HL-60 (cell line): ENCODE measurements at regions not wholly inside any gene's neighbourhood (a gene's known extent, or its start where the extent isn't known, plus 50 kb on each side); places are given as distances from the start of the nearest gene placed in this dataset.

Experiments used
- DNase-seq, 2 experiments: peaks; one replicate each; pipeline ENCODE4 v3.0.0-alpha.2; 2010 to 2020; ENCODE audit warnings: low read depth in 1 of 2, low spot score in 1 of 2
- H3K27ac ChIP-seq: fragments of 250-450 bp; sonication (Bioruptor Pico); replicated peaks from 2 replicates; pipeline ENCODE4 v1.5.1; 2020; ENCODE audit warnings: mild to moderate bottlenecking, moderate library complexity
- H3K27me3 ChIP-seq: fragments of 250-450 bp; sonication (Bioruptor Pico); 2 replicates; pipeline ENCODE4 v1.5.1; 2021; ENCODE audit warnings: mild to moderate bottlenecking, moderate library complexity; ENCODE audit not compliant: insufficient read depth, poor library complexity, severe bottlenecking
- H3K4me3 ChIP-seq: replicated peaks from 2 replicates; pipeline ENCODE4 v1.5.1; 2011; ENCODE audit warnings: mild to moderate bottlenecking, control low read depth, low read length; ENCODE audit not compliant: insufficient read depth
- GABPA ChIP-seq: IDR thresholded peaks from 2 replicates; pipeline ENCODE4 v1.6.1; 2012; ENCODE audit warnings: low read depth
- POLR2AphosphoS5 ChIP-seq: IDR thresholded peaks from 2 replicates; pipeline ENCODE4 v1.6.1; 2012; ENCODE audit warnings: low read depth
- SPI1 ChIP-seq: IDR thresholded peaks from 2 replicates; pipeline ENCODE4 v1.6.1; 2012; ENCODE audit warnings: low read depth, mild to moderate bottlenecking, borderline replicate concordance
- TF ChIP-seq, protein P1 (sequence below): IDR thresholded peaks from 2 replicates; pipeline ENCODE4 v1.6.1; 2012; ENCODE audit warnings: low read depth; ENCODE audit not compliant: insufficient replicate concordance
- TF ChIP-seq, protein P2 (sequence below): IDR thresholded peaks from one replicate; pipeline ENCODE4 v1.5.1; 2011; ENCODE audit warnings: low read length, control low read depth, inconsistent platforms; ENCODE audit not compliant: insufficient read depth

DNA sequence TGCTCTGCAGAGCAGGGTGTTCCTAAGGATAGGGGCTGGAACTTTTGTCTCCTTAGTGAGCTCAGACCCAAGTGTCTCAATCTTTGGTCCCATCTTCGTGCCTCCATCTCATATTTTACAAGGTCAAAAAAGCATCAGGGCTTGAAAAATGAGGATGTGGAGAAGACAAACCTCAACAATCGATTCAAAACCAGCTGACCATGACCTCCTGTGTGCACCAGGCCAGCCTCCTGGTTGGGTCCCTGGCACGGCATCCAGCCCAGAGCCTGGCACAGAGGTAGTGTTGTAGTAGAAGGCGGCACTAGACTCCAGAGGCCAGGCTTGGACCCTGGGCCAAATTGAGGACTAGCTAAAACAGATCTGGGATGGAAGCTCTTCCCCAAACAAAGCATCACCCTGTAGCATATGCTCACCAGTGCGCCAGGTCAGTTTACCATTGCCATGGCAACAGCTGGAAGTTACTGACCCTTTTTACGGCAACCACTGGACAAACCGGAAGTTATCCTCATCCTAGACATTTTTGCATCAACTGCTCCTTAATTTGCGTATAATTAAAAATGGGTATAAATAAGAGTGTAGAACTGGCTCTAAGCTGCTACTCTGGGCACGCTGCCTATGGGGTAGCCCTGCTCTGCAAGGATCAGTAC is 69.3 kb upstream of the BLCAP start:
- no peak overlapping the region for H3K4me3 ChIP-seq
- TF ChIP-seq, protein P1, sequence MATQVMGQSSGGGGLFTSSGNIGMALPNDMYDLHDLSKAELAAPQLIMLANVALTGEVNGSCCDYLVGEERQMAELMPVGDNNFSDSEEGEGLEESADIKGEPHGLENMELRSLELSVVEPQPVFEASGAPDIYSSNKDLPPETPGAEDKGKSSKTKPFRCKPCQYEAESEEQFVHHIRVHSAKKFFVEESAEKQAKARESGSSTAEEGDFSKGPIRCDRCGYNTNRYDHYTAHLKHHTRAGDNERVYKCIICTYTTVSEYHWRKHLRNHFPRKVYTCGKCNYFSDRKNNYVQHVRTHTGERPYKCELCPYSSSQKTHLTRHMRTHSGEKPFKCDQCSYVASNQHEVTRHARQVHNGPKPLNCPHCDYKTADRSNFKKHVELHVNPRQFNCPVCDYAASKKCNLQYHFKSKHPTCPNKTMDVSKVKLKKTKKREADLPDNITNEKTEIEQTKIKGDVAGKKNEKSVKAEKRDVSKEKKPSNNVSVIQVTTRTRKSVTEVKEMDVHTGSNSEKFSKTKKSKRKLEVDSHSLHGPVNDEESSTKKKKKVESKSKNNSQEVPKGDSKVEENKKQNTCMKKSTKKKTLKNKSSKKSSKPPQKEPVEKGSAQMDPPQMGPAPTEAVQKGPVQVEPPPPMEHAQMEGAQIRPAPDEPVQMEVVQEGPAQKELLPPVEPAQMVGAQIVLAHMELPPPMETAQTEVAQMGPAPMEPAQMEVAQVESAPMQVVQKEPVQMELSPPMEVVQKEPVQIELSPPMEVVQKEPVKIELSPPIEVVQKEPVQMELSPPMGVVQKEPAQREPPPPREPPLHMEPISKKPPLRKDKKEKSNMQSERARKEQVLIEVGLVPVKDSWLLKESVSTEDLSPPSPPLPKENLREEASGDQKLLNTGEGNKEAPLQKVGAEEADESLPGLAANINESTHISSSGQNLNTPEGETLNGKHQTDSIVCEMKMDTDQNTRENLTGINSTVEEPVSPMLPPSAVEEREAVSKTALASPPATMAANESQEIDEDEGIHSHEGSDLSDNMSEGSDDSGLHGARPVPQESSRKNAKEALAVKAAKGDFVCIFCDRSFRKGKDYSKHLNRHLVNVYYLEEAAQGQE = no peak
- TF ChIP-seq POLR2AphosphoS5 = no peak
- TF ChIP-seq GABPA = no peak
- TF ChIP-seq, protein P2, sequence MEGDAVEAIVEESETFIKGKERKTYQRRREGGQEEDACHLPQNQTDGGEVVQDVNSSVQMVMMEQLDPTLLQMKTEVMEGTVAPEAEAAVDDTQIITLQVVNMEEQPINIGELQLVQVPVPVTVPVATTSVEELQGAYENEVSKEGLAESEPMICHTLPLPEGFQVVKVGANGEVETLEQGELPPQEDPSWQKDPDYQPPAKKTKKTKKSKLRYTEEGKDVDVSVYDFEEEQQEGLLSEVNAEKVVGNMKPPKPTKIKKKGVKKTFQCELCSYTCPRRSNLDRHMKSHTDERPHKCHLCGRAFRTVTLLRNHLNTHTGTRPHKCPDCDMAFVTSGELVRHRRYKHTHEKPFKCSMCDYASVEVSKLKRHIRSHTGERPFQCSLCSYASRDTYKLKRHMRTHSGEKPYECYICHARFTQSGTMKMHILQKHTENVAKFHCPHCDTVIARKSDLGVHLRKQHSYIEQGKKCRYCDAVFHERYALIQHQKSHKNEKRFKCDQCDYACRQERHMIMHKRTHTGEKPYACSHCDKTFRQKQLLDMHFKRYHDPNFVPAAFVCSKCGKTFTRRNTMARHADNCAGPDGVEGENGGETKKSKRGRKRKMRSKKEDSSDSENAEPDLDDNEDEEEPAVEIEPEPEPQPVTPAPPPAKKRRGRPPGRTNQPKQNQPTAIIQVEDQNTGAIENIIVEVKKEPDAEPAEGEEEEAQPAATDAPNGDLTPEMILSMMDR = no peak
- TF ChIP-seq SPI1 = no peak
- DNase-seq = no peak
- no peak overlapping the region for H3K27ac ChIP-seq
- H3K27me3 ChIP-seq = peaks cover 16% of the 10 kb centered on the region

DNA sequence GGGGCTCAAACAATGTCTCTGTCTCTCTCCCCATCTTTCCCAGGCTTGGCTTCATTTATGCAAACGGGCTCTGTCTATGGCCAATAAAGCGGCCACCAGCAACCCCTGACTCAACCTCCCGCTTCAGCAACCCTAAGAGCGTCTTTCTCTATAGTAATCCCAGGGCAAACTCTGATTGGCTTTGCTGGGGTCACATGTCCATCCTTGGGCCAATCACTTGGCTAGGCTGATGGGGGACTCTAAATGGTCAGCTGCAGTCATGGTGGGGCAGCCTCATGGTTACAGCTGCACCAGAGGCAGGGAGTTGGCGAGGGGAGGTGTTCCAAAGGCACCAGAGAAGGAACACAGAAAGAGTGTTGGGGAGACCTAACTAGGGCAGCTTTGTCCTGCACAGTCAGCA is 68.5 kb upstream of the BLCAP start:
- H3K4me3 ChIP-seq = no peak overlapping the region
- TF ChIP-seq GABPA (no peak), SPI1 (no peak), POLR2AphosphoS5 (no peak)
- TF ChIP-seq, protein P2 = no peak
- TF ChIP-seq, protein P1 = no peak
- DNase-seq = no peak
- H3K27ac ChIP-seq = no peak overlapping the region
- H3K27me3 ChIP-seq = peaks cover 18% of the 10 kb centered on the region

DNA sequence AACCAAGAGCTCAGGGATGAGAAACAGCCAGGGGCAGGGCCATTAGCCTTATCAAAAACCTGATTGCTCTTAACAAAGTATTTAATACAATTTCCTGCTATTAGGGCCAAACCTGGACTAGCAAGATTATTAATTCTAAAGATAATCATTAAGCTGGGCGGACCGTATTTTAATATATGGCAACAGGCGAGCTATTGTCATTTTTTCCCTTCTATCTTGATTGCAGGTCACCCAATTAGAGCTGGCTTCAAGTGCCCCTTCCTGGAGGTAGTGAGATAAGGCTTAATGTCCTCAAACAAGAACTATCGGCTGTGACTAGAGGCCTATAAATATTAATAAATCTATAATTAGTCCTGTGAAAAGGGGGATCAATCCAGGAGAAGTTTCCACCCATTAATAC is 66.0 kb upstream of the BLCAP start:
- Histone ChIP-seq H3K27me3 (peaks cover 9% of the 10 kb centered on the region), H3K4me3 (no peak overlapping the region), H3K27ac (no peak overlapping the region)
- no peak for DNase-seq
- TF ChIP-seq, protein P1 = no peak
